ENCODE measurements at regions not wholly inside any gene's neighbourhood (a gene's known extent, or its start where the extent isn't known, plus 50 kb on each side); places are given as distances from the start of the nearest gene placed in this dataset.
A peak's percentile ranks its signal among the peaks of the same experiment; 100 is the strongest.

DNA sequence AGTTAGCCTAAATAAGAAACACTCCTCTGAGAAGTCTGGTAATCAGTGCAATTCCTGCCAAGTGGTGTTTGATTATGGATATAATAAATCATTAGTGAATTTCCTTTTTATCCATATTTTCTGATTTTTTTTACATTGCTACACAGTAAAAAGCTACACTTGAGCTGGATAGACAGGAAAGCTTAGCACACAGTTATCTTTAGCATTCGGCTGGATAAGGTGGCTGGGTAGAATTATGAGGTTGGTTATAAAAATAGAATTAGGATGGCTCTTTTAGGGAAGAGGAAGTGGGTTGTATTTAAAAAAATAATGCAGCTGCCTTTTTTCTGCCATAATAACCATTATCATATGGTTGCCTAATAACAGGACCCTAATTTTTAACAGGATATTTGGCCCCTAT is 460.6 kb downstream of the NAF1 start:
- TF ChIP-seq, protein P1, sequence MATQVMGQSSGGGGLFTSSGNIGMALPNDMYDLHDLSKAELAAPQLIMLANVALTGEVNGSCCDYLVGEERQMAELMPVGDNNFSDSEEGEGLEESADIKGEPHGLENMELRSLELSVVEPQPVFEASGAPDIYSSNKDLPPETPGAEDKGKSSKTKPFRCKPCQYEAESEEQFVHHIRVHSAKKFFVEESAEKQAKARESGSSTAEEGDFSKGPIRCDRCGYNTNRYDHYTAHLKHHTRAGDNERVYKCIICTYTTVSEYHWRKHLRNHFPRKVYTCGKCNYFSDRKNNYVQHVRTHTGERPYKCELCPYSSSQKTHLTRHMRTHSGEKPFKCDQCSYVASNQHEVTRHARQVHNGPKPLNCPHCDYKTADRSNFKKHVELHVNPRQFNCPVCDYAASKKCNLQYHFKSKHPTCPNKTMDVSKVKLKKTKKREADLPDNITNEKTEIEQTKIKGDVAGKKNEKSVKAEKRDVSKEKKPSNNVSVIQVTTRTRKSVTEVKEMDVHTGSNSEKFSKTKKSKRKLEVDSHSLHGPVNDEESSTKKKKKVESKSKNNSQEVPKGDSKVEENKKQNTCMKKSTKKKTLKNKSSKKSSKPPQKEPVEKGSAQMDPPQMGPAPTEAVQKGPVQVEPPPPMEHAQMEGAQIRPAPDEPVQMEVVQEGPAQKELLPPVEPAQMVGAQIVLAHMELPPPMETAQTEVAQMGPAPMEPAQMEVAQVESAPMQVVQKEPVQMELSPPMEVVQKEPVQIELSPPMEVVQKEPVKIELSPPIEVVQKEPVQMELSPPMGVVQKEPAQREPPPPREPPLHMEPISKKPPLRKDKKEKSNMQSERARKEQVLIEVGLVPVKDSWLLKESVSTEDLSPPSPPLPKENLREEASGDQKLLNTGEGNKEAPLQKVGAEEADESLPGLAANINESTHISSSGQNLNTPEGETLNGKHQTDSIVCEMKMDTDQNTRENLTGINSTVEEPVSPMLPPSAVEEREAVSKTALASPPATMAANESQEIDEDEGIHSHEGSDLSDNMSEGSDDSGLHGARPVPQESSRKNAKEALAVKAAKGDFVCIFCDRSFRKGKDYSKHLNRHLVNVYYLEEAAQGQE (IDR thresholded peaks at IDR 0.05; ENCODE audit: insufficient replicate concordance, low read depth) = no peak
- TF ChIP-seq, protein P2, sequence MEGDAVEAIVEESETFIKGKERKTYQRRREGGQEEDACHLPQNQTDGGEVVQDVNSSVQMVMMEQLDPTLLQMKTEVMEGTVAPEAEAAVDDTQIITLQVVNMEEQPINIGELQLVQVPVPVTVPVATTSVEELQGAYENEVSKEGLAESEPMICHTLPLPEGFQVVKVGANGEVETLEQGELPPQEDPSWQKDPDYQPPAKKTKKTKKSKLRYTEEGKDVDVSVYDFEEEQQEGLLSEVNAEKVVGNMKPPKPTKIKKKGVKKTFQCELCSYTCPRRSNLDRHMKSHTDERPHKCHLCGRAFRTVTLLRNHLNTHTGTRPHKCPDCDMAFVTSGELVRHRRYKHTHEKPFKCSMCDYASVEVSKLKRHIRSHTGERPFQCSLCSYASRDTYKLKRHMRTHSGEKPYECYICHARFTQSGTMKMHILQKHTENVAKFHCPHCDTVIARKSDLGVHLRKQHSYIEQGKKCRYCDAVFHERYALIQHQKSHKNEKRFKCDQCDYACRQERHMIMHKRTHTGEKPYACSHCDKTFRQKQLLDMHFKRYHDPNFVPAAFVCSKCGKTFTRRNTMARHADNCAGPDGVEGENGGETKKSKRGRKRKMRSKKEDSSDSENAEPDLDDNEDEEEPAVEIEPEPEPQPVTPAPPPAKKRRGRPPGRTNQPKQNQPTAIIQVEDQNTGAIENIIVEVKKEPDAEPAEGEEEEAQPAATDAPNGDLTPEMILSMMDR (IDR thresholded peaks at IDR 0.05; ENCODE audit: insufficient read depth, low read length) = no peak
- TF ChIP-seq SPI1 (IDR thresholded peaks at IDR 0.05; ENCODE audit: borderline replicate concordance, low read depth) (0 out of 2 replicates have a peak, but pooled peaks have one; percentile 2), POLR2AphosphoS5 (IDR thresholded peaks at IDR 0.05; ENCODE audit: low read depth) (no peak), GABPA (IDR thresholded peaks at IDR 0.05; ENCODE audit: low read depth) (no peak)

Measured in HL-60 (cell line).